H1 (cell line): ENCODE measurements at regions not wholly inside any gene's neighbourhood (a gene's known extent, or its start where the extent isn't known, plus 50 kb on each side); places are given as distances from the start of the nearest gene placed in this dataset.

Experiments used
- CTCF ChIA-PET: fragments of 300-600 bp; sonication (Branson Sonifier 250); formaldehyde crosslinking; loops from one replicate; lab custom pipeline; 2021; ENCODE audit not compliant: partially characterized antibody; lab: Charles Lee
- POLR2A ChIA-PET: fragments of 300-600 bp; sonication (Branson Sonifier 250); formaldehyde crosslinking; loops from one replicate; lab custom pipeline; 2021; ENCODE audit warnings: inconsistent platforms; ENCODE audit not compliant: partially characterized antibody; lab: Charles Lee
- DNase-seq, 2 experiments: peaks; one replicate each; pipeline versions ENCODE4 v3.0.0 to v3.0.0-alpha.2; 2010 to 2022; ENCODE audit warnings: low spot score in 2 of 2, low read depth in 1 of 2, mixed read lengths in 1 of 2
- FAIRE-seq: peaks from 2 replicates; lab custom pipeline; 2011; peaks lifted over from hg19 to GRCh38; lab: Jason Lieb, UNC
- H2AFZ ChIP-seq: 2 replicates; pipeline ENCODE4 v1.8.1; 2012; ENCODE audit warnings: low read length, inconsistent platforms
- H2AK5ac ChIP-seq: 2 replicates; pipeline ENCODE4 v1.6.1; 2013; ENCODE audit warnings: low read depth, low read length
- H2BK120ac ChIP-seq: replicated peaks from 2 replicates; pipeline ENCODE3; 2013; ENCODE audit warnings: low read depth, low read length, inconsistent platforms
- H2BK12ac ChIP-seq: 2 replicates; pipeline ENCODE4 v1.6.1; 2013; ENCODE audit warnings: low read depth, low read length
- H2BK15ac ChIP-seq: 2 replicates; pipeline ENCODE4 v1.6.1; 2013; ENCODE audit warnings: low read length
- H2BK20ac ChIP-seq: 2 replicates; pipeline ENCODE4 v1.6.1; 2013; ENCODE audit warnings: low read length
- H2BK5ac ChIP-seq: 2 replicates; pipeline ENCODE4 v1.6.1; 2013; ENCODE audit warnings: low read depth, low read length
- H3K14ac ChIP-seq: 2 replicates; pipeline ENCODE4 v1.6.1; 2013; ENCODE audit warnings: inconsistent platforms; ENCODE audit not compliant: insufficient read length
- H3K18ac ChIP-seq: 2 replicates; pipeline ENCODE4 v1.6.1; 2013; ENCODE audit warnings: low read length; ENCODE audit errors: extremely low read depth
- H3K23ac ChIP-seq: 2 replicates; pipeline ENCODE4 v1.6.1; 2013; ENCODE audit warnings: inconsistent platforms; ENCODE audit not compliant: insufficient read length
- H3K23me2 ChIP-seq: 2 replicates; pipeline ENCODE4 v1.6.1; 2013; ENCODE audit warnings: low read depth, low read length
- H3K27ac ChIP-seq: 2 replicates; pipeline ENCODE4 v1.6.1; 2011; ENCODE audit warnings: low read depth, low read length, inconsistent platforms
- H3K27me3 ChIP-seq, 4 experiments: replicated peaks in 1 of 4; 1 replicate in 1 of 4; 2 replicates in 3 of 4; pipeline versions ENCODE4 v1.6.1 to v1.8.1; 2011 to 2013; ENCODE audit warnings: low read length in 3 of 4, mild to moderate bottlenecking in 3 of 4, inconsistent platforms in 2 of 4, mixed read lengths in 2 of 4, moderate library complexity in 1 of 4; ENCODE audit not compliant: control insufficient read depth in 3 of 4, insufficient read depth in 3 of 4; ENCODE audit errors: extremely low read depth in 1 of 4
- H3K36me3 ChIP-seq, 4 experiments: 2 replicates each; pipeline versions ENCODE4 v1.6.1 to v1.8.1; 2011 to 2013; ENCODE audit warnings: mild to moderate bottlenecking in 4 of 4, low read length in 3 of 4, moderate library complexity in 2 of 4, control low read depth in 1 of 4, inconsistent platforms in 1 of 4; ENCODE audit not compliant: insufficient read depth in 4 of 4, control insufficient read depth in 2 of 4
- H3K4ac ChIP-seq: replicated peaks from 2 replicates; pipeline ENCODE3; 2013; ENCODE audit warnings: low read length, low read depth, mixed read lengths, inconsistent platforms; ENCODE audit not compliant: insufficient read length
- H3K4me1 ChIP-seq, 4 experiments: replicated peaks in 1 of 4; 1 replicate in 1 of 4; 2 replicates in 3 of 4; pipeline versions ENCODE4 v1.6.1 to v1.8.1; 2011 to 2013; ENCODE audit warnings: low read length in 3 of 4, inconsistent platforms in 2 of 4, mixed read lengths in 1 of 4; ENCODE audit not compliant: insufficient read depth in 4 of 4, control insufficient read depth in 3 of 4
- H3K4me2 ChIP-seq, 2 experiments: 2 replicates each; pipeline versions ENCODE4 v1.6.1 to v1.8.1; 2011 to 2013; ENCODE audit warnings: low read depth in 2 of 2, low read length in 2 of 2, control low read depth in 1 of 2, inconsistent platforms in 1 of 2, mild to moderate bottlenecking in 1 of 2; ENCODE audit not compliant: insufficient read depth in 1 of 2
- H3K4me3 ChIP-seq, 4 experiments: fragments of 200-600, 300-600 bp in 1 of 4; sonication (generic), shearing (Covaris generic), sonication (Bioruptor Twin) in 1 of 4; 2 replicates each; pipeline versions ENCODE4 v1.5.1 to v1.8.1; 2011 to 2016; ENCODE audit warnings: low read length in 4 of 4, low read depth in 3 of 4, control low read depth in 2 of 4, inconsistent platforms in 2 of 4, mild to moderate bottlenecking in 2 of 4, mixed read lengths in 1 of 4, moderate library complexity in 1 of 4; ENCODE audit not compliant: insufficient read depth in 2 of 4; ENCODE audit errors: extremely low read depth in 1 of 4
- H3K56ac ChIP-seq: replicated peaks from 2 replicates; pipeline ENCODE3; 2013; ENCODE audit warnings: low read depth, mild to moderate bottlenecking, mixed read lengths, low read length, inconsistent platforms; ENCODE audit not compliant: insufficient read length
- H3K79me1 ChIP-seq: 2 replicates; pipeline ENCODE4 v1.6.1; 2013; ENCODE audit warnings: low read depth, low read length, control low read depth
- H3K79me2 ChIP-seq, 2 experiments: 2 replicates each; pipeline versions ENCODE4 v1.6.1 to v1.8.1; 2012 to 2013; ENCODE audit warnings: low read length in 2 of 2, mild to moderate bottlenecking in 2 of 2, inconsistent platforms in 1 of 2; ENCODE audit not compliant: insufficient read depth in 2 of 2, control insufficient read depth in 1 of 2
- H3K9ac ChIP-seq, 4 experiments: replicated peaks in 1 of 4; 1 replicate in 1 of 4; 2 replicates in 3 of 4; pipeline versions ENCODE4 v1.6.1 to v1.8.1; 2011 to 2013; ENCODE audit warnings: low read depth in 3 of 4, low read length in 3 of 4, control low read depth in 2 of 4, mild to moderate bottlenecking in 2 of 4, moderate library complexity in 2 of 4, inconsistent platforms in 1 of 4; ENCODE audit errors: extremely low read depth in 1 of 4
- H3K9me3 ChIP-seq, 2 experiments: 2 replicates each; pipeline versions ENCODE4 v1.6.1 to v1.8.1; 2012 to 2013; ENCODE audit warnings: mild to moderate bottlenecking in 2 of 2, moderate library complexity in 2 of 2, control low read depth in 1 of 2, inconsistent platforms in 1 of 2, low read depth in 1 of 2, low read length in 1 of 2, mixed read lengths in 1 of 2; ENCODE audit not compliant: insufficient read depth in 2 of 2
- H4K20me1 ChIP-seq, 2 experiments: replicated peaks in 1 of 2; 2 replicates each; pipeline versions ENCODE3 to v1.8.1; 2011 to 2013; ENCODE audit warnings: inconsistent platforms in 2 of 2, low read length in 2 of 2, mild to moderate bottlenecking in 1 of 2; ENCODE audit not compliant: insufficient read depth in 2 of 2, control insufficient read depth in 1 of 2
- H4K5ac ChIP-seq: 2 replicates; pipeline ENCODE4 v1.6.1; 2013; ENCODE audit warnings: low read length, low read depth, mixed read lengths, inconsistent platforms; ENCODE audit not compliant: insufficient read length
- H4K8ac ChIP-seq: 2 replicates; pipeline ENCODE4 v1.8.0; 2013; ENCODE audit warnings: mild to moderate bottlenecking, moderate library complexity, low read length, inconsistent platforms; ENCODE audit not compliant: insufficient read depth; ENCODE audit errors: extremely low read depth
- H4K91ac ChIP-seq: replicated peaks from 2 replicates; pipeline ENCODE3; 2013; ENCODE audit warnings: low read length, mixed read lengths, inconsistent platforms; ENCODE audit not compliant: insufficient read length
- CTBP2 ChIP-seq: IDR thresholded peaks from 2 replicates; pipeline ENCODE4 v1.7.0; 2011; ENCODE audit warnings: borderline replicate concordance, mild to moderate bottlenecking, moderate library complexity, mixed read lengths, low read length; ENCODE audit not compliant: insufficient read depth, insufficient read length
- HDAC2 ChIP-seq, 2 experiments: fragments of 300-600 bp in 1 of 2; sonication (generic) in 1 of 2; IDR thresholded peaks; 2 replicates each; pipeline ENCODE4 v1.6.1; 2011 to 2012; ENCODE audit warnings: low read depth in 2 of 2, low read length in 2 of 2, mild to moderate bottlenecking in 2 of 2, moderate library complexity in 2 of 2, borderline replicate concordance in 1 of 2, inconsistent platforms in 1 of 2
- RBBP5 ChIP-seq: IDR thresholded peaks from 2 replicates; pipeline ENCODE4 v1.7.1; 2012; ENCODE audit warnings: low read depth, mild to moderate bottlenecking, inconsistent platforms, low read length, moderate library complexity, borderline replicate concordance
- WGBS, 2 experiments: shearing (Covaris generic) in 1 of 2; methylation state at CpG; one replicate each; pipeline versions ENCODE4 v1.1.6 to v1.1.7; 2013 to 2015; ENCODE audit warnings: low lambda C conversion rate in 2 of 2, mixed read lengths in 2 of 2, inconsistent platforms in 1 of 2, low coverage in 1 of 2, missing lambda C conversion rate in 1 of 2; ENCODE audit not compliant: insufficient replicate concordance in 2 of 2, insufficient coverage in 1 of 2, insufficient read length in 1 of 2; ENCODE audit errors: extremely low coverage in 1 of 2, missing lambda C conversion rate in 1 of 2; 5-methylcytosine and 5-hydroxymethylcytosine counted together
- TF ChIP-seq, protein P1 (sequence below): IDR thresholded peaks from 2 replicates; pipeline ENCODE4 v1.6.1; 2012; ENCODE audit warnings: inconsistent platforms

DNA sequence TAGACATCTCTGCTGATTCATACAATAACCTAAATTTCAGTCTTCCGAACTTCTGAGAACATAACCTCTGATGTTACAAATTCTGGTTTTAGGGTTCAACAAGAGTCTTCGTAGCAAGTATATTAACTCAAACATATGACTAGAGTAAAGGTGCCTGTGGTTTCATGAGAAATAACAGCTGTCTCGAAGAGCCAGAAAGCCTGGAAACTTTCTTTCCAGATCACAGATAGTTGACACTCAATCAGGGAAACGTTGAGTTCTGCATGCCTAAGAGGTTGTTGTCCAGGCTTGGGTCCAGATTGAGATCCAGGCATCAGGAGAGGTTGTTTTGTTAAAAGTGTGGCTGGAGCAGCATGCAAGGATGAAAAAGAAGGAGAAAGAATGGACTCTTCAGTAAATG lies 790.1 kb upstream of the AMELY start:
- Histone ChIP-seq H4K20me1 (no peaks in the 10 kb centered on the region), H4K91ac (no peak overlapping the region), H3K23ac (no peak overlapping the region), H2BK15ac (no peak overlapping the region), H2BK120ac (no peak overlapping the region), H3K14ac (no peak overlapping the region), H3K18ac (no peak overlapping the region), H3K9ac (no peak overlapping the region), H4K5ac (no peak overlapping the region), H3K79me1 (no peaks in the 10 kb centered on the region), H3K27ac (no peak overlapping the region), H2BK20ac (no peak overlapping the region), H3K79me2 (no peaks in the 10 kb centered on the region), H3K23me2 (no peaks in the 10 kb centered on the region), H3K4me1 (no peaks in the 10 kb centered on the region), H2AFZ (no peak overlapping the region), H3K4me3 (no peak overlapping the region), H3K27me3 (no peaks in the 10 kb centered on the region), H2AK5ac (no peak overlapping the region), H3K56ac (no peak overlapping the region), H2BK5ac (no peak overlapping the region), H3K4ac (no peak overlapping the region), H3K9me3 (no peaks in the 10 kb centered on the region), H4K8ac (no peak overlapping the region), H3K4me2 (no peak overlapping the region), H2BK12ac (no peak overlapping the region), H3K36me3 (no peaks in the 10 kb centered on the region)
- WGBS, 2 experiments: 91% methylated on average over 4 of the region's 4 CpGs; no CpG with 5 or more reads in 1 of the 2 experiments
- ChIA-PET POLR2A (no interaction called here), CTCF (no interaction called here)
- FAIRE-seq: no peak
- DNase-seq: no peak
- TF ChIP-seq HDAC2 (IDR thresholded peaks at IDR 0.05; ENCODE audit: borderline replicate concordance in 1 of 2, low read depth in 2 of 2, low read length in 2 of 2) (no peak), CTBP2 (no peak), RBBP5 (no peak)
- TF ChIP-seq, protein P1, sequence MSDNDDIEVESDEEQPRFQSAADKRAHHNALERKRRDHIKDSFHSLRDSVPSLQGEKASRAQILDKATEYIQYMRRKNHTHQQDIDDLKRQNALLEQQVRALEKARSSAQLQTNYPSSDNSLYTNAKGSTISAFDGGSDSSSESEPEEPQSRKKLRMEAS: no peak
